ENCODE measurements at regions not wholly inside any gene's neighbourhood (a gene's known extent, or its start where the extent isn't known, plus 50 kb on each side); places are given as distances from the start of the nearest gene placed in this dataset.

DNA sequence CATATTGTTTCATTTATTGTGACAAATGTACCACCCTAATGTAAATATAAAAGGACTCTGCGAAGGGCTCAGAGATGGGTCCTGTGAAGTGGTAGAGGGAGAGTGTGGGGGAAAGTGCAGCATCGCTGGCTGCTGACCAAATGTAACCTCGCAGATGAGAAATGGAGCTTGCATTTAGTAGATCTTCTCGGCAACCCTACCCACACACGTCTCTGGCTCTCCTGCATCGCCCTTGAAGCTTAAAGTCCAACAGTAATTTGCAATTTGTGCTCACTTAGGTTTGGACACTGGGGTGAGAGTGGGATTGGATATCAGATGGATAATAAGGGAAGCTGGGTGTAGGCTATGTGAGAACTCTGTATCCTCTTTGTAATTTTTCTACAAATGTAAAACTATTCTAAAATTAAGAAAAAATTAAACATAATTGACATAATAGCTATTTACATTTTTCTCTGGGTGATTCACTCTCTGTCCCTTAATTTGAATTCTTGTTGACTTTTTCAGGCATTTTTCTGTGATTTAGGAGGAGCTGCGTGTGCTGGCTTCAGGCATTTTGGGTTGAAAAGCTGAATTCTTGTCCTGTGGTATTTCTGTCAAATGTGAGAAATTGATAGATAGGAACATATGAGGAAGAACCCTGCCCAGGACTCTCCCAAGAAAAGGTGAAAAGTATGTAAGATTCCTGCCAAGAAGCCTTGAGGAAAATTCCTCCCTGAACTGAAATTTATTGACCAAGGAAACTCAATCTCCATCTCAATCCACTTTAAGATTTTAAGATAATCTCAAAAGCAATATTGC is 524.7 kb upstream of the MCTP2 start:
- TF ChIP-seq, protein P1, sequence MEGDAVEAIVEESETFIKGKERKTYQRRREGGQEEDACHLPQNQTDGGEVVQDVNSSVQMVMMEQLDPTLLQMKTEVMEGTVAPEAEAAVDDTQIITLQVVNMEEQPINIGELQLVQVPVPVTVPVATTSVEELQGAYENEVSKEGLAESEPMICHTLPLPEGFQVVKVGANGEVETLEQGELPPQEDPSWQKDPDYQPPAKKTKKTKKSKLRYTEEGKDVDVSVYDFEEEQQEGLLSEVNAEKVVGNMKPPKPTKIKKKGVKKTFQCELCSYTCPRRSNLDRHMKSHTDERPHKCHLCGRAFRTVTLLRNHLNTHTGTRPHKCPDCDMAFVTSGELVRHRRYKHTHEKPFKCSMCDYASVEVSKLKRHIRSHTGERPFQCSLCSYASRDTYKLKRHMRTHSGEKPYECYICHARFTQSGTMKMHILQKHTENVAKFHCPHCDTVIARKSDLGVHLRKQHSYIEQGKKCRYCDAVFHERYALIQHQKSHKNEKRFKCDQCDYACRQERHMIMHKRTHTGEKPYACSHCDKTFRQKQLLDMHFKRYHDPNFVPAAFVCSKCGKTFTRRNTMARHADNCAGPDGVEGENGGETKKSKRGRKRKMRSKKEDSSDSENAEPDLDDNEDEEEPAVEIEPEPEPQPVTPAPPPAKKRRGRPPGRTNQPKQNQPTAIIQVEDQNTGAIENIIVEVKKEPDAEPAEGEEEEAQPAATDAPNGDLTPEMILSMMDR (IDR thresholded peaks at IDR 0.05): no peak
- TF ChIP-seq EP300 (IDR thresholded peaks at IDR 0.05) (no peak), POLR2A (IDR thresholded peaks at IDR 0.05) (no peak)

Data from tibial nerve (tissue), 4 donors.